Transverse colon (tissue), 4 donors: ENCODE measurements at regions not wholly inside any gene's neighbourhood (a gene's known extent, or its start where the extent isn't known, plus 50 kb on each side); places are given as distances from the start of the nearest gene placed in this dataset.

Experiments used
- DNase-seq: peaks from one replicate; pipeline ENCODE4 v3.0.0-alpha.2; 2019
- H3K27ac ChIP-seq, 4 donors: fragments of 200-600 bp; sonication (generic); 2 replicates each; pipeline ENCODE4 v1.5.1; 2016 to 2018; ENCODE audit warnings: inconsistent platforms in 4 of 4
- H3K27me3 ChIP-seq: fragments of 200-600 bp; sonication (generic); 2 replicates; pipeline ENCODE4 v1.5.1; 2017; ENCODE audit warnings: inconsistent platforms
- H3K36me3 ChIP-seq, 4 donors: fragments of 200-600 bp; sonication (generic); 2 replicates each; pipeline ENCODE4 v1.5.1; 2017 to 2019; ENCODE audit warnings: inconsistent platforms in 4 of 4
- H3K4me1 ChIP-seq, 4 donors: fragments of 200-600 bp; sonication (generic); 2 replicates each; pipeline ENCODE4 v1.5.1; 2017 to 2020; ENCODE audit warnings: inconsistent platforms in 4 of 4
- H3K4me3 ChIP-seq, 4 donors: fragments of 200-600 bp; sonication (generic); 1 replicate in 1 of 4; 2 replicates in 3 of 4; pipeline versions ENCODE4 v1.5.1 to v1.6.1; 2017 to 2019; ENCODE audit warnings: inconsistent platforms in 4 of 4
- H3K9me3 ChIP-seq, 2 donors: fragments of 200-600 bp; sonication (generic); 2 replicates each; pipeline ENCODE4 v1.5.1; 2017 to 2019; ENCODE audit warnings: inconsistent platforms in 2 of 2
- EP300 ChIP-seq: sonication (generic); formaldehyde crosslinking; IDR thresholded peaks from one replicate; pipeline ENCODE4 v1.6.1; 2017; ENCODE audit warnings: antibody characterized with exemption, low read depth
- POLR2A ChIP-seq: fragments of 450-650 bp; IDR thresholded peaks from one replicate; pipeline ENCODE4 v1.6.1; 2016; ENCODE audit warnings: antibody characterized with exemption, mild to moderate bottlenecking, moderate library complexity
- POLR2AphosphoS5 ChIP-seq, 3 donors: sonication (generic); formaldehyde crosslinking; IDR thresholded peaks; one replicate each; pipeline ENCODE4 v1.6.1; 2016; ENCODE audit warnings: antibody characterized with exemption in 3 of 3
- WGBS, 2 donors: methylation state at CpG; one replicate each; pipeline ENCODE4 v1.1.5; 2018; ENCODE audit warnings: low coverage in 1 of 2; 5-methylcytosine and 5-hydroxymethylcytosine counted together
- in situ Hi-C, 4 donors: fragments of 200-750 bp; cut with MboI; loops; one replicate each; pipeline versions ENCODE4 v1.15.0 to v1.15.1; 2017; ENCODE audit warnings: low sequenced_read_pairs in 3 of 4, low pct_ligation_motif_present in 1 of 4, low pct_unique_long_range_greater_than_20kb in 1 of 4
- intact Hi-C: fragments of 100-400 bp; cut with DNase I; formaldehyde crosslinking; loops from one replicate; pipeline ENCODE4 v1.15.1; 2023; ENCODE audit warnings: low total_unique reads
- TF ChIP-seq, protein P1 (sequence below), 5 experiments: fragments of 200-600 bp in 3 of 5; fragments of 450-650 bp in 2 of 5; sonication (generic) in 3 of 5; IDR thresholded peaks; 1 replicate in 2 of 5; 2 replicates in 3 of 5; pipeline ENCODE4 v1.5.1; 2016 to 2017; ENCODE audit warnings: antibody characterized with exemption in 5 of 5, inconsistent platforms in 3 of 5, mild to moderate bottlenecking in 2 of 5, moderate library complexity in 1 of 5

DNA sequence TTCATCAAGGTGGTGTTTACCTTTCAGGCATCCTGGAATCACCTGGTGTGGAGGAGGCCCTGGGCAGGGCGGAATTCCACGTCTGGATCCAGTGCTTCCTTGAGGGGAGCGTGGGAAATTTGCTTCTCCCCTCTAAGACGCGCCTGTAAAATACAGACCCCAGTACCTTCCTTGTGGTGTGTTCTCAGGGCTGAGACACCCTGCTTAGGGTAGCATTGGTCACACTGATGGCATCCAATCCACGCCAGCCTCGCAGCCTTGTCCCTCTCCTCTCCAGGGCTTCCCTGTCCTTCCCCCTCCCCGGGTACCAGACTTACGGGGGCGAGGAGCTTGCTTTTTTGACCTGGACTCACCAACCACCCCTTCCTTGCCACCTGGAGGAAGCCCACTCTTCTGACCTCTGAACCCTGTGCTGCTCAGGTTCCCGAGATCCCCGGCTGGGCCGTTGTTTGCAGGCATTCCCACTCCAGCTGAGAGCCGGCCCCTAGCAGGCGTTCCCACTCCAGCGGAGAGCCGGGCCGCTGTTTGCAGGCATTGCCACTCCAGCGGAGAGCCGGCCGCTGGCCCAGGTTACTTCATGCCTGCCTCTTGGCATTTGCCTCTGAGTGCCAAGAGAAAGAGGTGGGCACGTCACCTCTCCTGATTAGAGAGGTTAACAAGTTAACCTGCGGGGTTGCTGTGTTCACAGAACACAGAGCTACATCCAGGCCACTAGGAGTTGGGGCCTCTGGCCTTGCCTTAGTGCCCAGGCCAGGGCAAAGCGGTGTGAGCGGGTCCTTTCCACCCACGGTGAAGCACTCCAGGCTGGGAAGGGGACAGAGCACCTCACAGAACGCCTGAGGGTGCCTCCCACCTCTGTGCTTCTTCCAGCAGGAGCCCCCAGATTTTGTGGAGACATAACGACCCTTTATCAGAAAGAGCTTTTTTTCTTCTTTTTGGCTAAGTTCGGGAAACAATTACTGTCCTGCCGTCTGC, 254.0 kb upstream of the PPP2R2D start:
- no peaks in the 10 kb centered on the region for H3K36me3 ChIP-seq
- no peaks in the 10 kb centered on the region for H3K9me3 ChIP-seq
- H3K27ac ChIP-seq = no peak overlapping the region
- no peaks in the 10 kb centered on the region for H3K4me1 ChIP-seq
- TF ChIP-seq EP300 (no peak), POLR2AphosphoS5 (IDR thresholded peaks at IDR 0.05) (no peak), POLR2A (no peak)
- TF ChIP-seq, protein P1, sequence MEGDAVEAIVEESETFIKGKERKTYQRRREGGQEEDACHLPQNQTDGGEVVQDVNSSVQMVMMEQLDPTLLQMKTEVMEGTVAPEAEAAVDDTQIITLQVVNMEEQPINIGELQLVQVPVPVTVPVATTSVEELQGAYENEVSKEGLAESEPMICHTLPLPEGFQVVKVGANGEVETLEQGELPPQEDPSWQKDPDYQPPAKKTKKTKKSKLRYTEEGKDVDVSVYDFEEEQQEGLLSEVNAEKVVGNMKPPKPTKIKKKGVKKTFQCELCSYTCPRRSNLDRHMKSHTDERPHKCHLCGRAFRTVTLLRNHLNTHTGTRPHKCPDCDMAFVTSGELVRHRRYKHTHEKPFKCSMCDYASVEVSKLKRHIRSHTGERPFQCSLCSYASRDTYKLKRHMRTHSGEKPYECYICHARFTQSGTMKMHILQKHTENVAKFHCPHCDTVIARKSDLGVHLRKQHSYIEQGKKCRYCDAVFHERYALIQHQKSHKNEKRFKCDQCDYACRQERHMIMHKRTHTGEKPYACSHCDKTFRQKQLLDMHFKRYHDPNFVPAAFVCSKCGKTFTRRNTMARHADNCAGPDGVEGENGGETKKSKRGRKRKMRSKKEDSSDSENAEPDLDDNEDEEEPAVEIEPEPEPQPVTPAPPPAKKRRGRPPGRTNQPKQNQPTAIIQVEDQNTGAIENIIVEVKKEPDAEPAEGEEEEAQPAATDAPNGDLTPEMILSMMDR (IDR thresholded peaks at IDR 0.05) = no peak
- DNase-seq = no peak
- in situ Hi-C loops (no loop called here), intact Hi-C loops (no loop called here)
- no peak overlapping the region for H3K4me3 ChIP-seq
- WGBS, 2 donors = 78 to 84% methylated on average over 6 to 30 of the region's 30 CpGs
- H3K27me3 ChIP-seq = peaks cover 5% of the 10 kb centered on the region

DNA sequence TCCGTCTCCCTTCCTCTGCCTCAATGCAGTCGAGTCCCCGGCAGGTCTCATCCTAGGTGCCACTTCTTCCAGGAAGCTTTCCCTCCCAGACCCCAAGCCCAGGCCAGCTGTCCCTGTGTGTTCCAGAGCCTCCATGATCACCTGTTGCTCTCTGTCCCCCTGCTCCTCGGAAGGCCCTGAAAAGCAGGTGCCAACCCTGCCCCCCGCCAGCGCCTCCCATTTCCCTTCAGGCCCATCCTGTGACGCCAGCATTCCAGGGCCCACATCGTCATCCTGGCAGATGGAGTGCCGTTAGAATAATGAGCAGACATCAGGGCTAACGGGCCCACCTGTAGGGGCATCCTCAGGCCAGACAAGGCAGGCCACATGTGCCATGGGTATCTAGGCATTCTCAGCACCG, 253.0 kb upstream of the PPP2R2D start:
- H3K27ac ChIP-seq = no peak overlapping the region
- H3K4me1 ChIP-seq = no peaks in the 10 kb centered on the region
- no peaks in the 10 kb centered on the region for H3K9me3 ChIP-seq
- WGBS, 2 donors = 87% methylated on average over 11 of the region's 11 CpGs; no CpG with 5 or more reads in 1 of the 2 donors
- TF ChIP-seq POLR2AphosphoS5 (IDR thresholded peaks at IDR 0.05) (no peak), EP300 (no peak), POLR2A (no peak)
- TF ChIP-seq, protein P1 (IDR thresholded peaks at IDR 0.05) = no peak
- in situ Hi-C loops = no loop called here
- peaks cover 14% of the 10 kb centered on the region for H3K27me3 ChIP-seq
- no peaks in the 10 kb centered on the region for H3K36me3 ChIP-seq
- no peak for DNase-seq
- intact Hi-C loops = no loop called here
- no peak overlapping the region for H3K4me3 ChIP-seq

DNA sequence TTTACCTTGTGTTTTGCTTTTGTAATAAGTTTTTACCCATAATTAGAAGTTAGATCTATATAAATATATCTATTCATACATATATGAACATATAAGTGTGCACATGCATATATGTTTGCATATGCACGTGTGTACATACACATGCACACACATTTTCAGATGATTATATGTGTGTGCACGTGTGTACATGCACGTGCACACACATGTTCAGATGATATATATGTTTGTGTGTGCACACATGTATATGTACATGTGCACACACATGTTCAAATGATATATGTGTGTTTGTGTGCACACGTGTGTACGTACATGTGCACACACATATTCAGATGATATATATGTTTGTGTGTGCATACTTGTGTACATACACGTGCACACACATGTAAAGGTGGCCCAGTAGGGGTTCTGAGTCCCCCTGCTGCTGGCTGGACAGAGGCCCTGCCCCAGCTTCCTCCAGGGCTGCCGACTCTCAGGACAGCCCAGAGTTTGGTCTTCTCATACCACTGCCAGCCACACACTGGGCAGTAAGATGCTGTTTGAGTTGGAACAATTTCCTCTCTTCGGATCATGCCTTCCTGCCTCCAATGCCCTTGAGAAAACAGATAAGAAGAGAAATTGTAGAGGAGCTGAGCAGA, 252.3 kb upstream of the PPP2R2D start:
- Histone ChIP-seq H3K27ac (no peak overlapping the region), H3K4me3 (no peak overlapping the region), H3K9me3 (no peaks in the 10 kb centered on the region), H3K4me1 (no peaks in the 10 kb centered on the region), H3K36me3 (no peaks in the 10 kb centered on the region), H3K27me3 (peaks cover 15% of the 10 kb centered on the region)
- intact Hi-C loops = no loop called here
- in situ Hi-C loops = no loop called here
- 66 to 73% methylated on average over 4 to 8 of the region's 8 CpGs for WGBS, 2 donors
- TF ChIP-seq POLR2AphosphoS5 (IDR thresholded peaks at IDR 0.05) (no peak), EP300 (no peak), POLR2A (no peak)
- TF ChIP-seq, protein P1 (IDR thresholded peaks at IDR 0.05) = no peak
- no peak for DNase-seq

DNA sequence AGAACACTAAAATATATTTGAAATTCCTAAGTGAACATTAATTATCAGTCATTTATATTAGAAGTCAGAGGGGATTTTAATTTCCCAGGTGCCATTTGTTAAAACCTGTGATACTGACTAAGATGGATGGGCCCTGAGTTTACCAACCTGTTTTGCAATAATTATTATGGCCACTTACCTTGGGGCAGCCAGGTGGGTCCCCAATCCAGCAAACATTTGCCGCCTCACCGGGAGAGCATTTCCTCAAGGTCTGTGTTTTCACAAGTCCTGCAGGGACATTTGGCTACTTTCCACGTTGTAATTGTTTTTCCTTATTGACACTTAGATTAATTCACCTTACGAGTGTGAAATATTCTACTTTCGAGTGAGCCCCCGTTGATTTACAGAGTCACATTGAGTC, 251.2 kb upstream of the PPP2R2D start:
- H3K36me3 ChIP-seq = no peaks in the 10 kb centered on the region
- H3K4me1 ChIP-seq = no peaks in the 10 kb centered on the region
- H3K27ac ChIP-seq = no peak overlapping the region
- in situ Hi-C loops (no loop called here), intact Hi-C loops (no loop called here)
- DNase-seq = no peak
- 46 to 62% methylated on average over 6 of the region's 6 CpGs for WGBS, 2 donors
- H3K4me3 ChIP-seq = no peak overlapping the region
- TF ChIP-seq POLR2A (no peak), POLR2AphosphoS5 (IDR thresholded peaks at IDR 0.05) (no peak), EP300 (no peak)
- TF ChIP-seq, protein P1 (IDR thresholded peaks at IDR 0.05) = no peak
- H3K9me3 ChIP-seq = no peaks in the 10 kb centered on the region
- H3K27me3 ChIP-seq = peaks cover 15% of the 10 kb centered on the region
